Testis (tissue), 2 donors: ENCODE measurements at regions not wholly inside any gene's neighbourhood (a gene's known extent, or its start where the extent isn't known, plus 50 kb on each side); places are given as distances from the start of the nearest gene placed in this dataset.
"Not testable (repeated sequence)": the region's sequence is repeated elsewhere in the genome, so short reads cannot be mapped to it uniquely, and the experiment has no call there.

ENCODE experiments used
- DNase-seq: peaks from one replicate; pipeline ENCODE4 v3.0.0-alpha.2; 2019
- H3K27ac ChIP-seq, 2 donors: fragments of 200-600 bp; sonication (generic); one replicate each; pipeline ENCODE4 v1.5.1; 2019
- H3K27me3 ChIP-seq: fragments of 200-600 bp; sonication (generic); one replicate; pipeline ENCODE4 v1.5.1; 2019
- H3K36me3 ChIP-seq: fragments of 200-600 bp; sonication (generic); one replicate; pipeline ENCODE4 v1.5.1; 2017; ENCODE audit warnings: low read depth; ENCODE audit errors: missing control alignments
- H3K4me1 ChIP-seq: fragments of 200-600 bp; sonication (generic); one replicate; pipeline ENCODE4 v1.5.1; 2019
- H3K4me3 ChIP-seq, 2 donors: fragments of 200-600 bp; sonication (generic); one replicate each; pipeline ENCODE4 v1.5.1; 2017 to 2019
- H3K9me3 ChIP-seq: fragments of 200-600 bp; sonication (generic); one replicate; pipeline ENCODE4 v1.5.1; 2017
- POLR2A ChIP-seq: fragments of 450-650 bp; IDR thresholded peaks from one replicate; pipeline ENCODE4 v1.6.1; 2017; ENCODE audit warnings: antibody characterized with exemption, mild to moderate bottlenecking, moderate library complexity
- WGBS, 2 donors: methylation state at CpG; one replicate each; pipeline ENCODE4 v1.1.5; 2018; 5-methylcytosine and 5-hydroxymethylcytosine counted together
- intact Hi-C: fragments of 100-400 bp; cut with DNase I; formaldehyde crosslinking; loops from one replicate; pipeline ENCODE4 v1.15.1; 2023; ENCODE audit warnings: low total_unique reads
- TF ChIP-seq, protein P1 (sequence below), 3 experiments: fragments of 450-650 bp in 2 of 3; fragments of 200-600 bp in 1 of 3; sonication (generic) in 1 of 3; IDR thresholded peaks; one replicate each; pipeline ENCODE4 v1.5.1; 2016 to 2019; ENCODE audit warnings: antibody characterized with exemption in 3 of 3, mild to moderate bottlenecking in 2 of 3, moderate library complexity in 1 of 3

GRCh38 chr11:134843020-134843419 lies 431.0 kb upstream of the B3GAT1 start:
- H3K4me1 ChIP-seq, result no peaks in the 10 kb centered on the region
- no peaks in the 10 kb centered on the region for H3K9me3 ChIP-seq
- TF ChIP-seq, protein P1, sequence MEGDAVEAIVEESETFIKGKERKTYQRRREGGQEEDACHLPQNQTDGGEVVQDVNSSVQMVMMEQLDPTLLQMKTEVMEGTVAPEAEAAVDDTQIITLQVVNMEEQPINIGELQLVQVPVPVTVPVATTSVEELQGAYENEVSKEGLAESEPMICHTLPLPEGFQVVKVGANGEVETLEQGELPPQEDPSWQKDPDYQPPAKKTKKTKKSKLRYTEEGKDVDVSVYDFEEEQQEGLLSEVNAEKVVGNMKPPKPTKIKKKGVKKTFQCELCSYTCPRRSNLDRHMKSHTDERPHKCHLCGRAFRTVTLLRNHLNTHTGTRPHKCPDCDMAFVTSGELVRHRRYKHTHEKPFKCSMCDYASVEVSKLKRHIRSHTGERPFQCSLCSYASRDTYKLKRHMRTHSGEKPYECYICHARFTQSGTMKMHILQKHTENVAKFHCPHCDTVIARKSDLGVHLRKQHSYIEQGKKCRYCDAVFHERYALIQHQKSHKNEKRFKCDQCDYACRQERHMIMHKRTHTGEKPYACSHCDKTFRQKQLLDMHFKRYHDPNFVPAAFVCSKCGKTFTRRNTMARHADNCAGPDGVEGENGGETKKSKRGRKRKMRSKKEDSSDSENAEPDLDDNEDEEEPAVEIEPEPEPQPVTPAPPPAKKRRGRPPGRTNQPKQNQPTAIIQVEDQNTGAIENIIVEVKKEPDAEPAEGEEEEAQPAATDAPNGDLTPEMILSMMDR (IDR thresholded peaks at IDR 0.05), result no peak
- TF ChIP-seq POLR2A, result no peak
- H3K4me3 ChIP-seq, result no peak overlapping the region
- intact Hi-C loops, result no loop called here
- no peaks in the 10 kb centered on the region for H3K27me3 ChIP-seq
- no peaks in the 10 kb centered on the region for H3K36me3 ChIP-seq
- 82 to 89% methylated on average over 8 of the region's 8 CpGs for WGBS, 2 donors
- no peak overlapping the region for H3K27ac ChIP-seq
- DNase-seq, result no peak

DNA sequence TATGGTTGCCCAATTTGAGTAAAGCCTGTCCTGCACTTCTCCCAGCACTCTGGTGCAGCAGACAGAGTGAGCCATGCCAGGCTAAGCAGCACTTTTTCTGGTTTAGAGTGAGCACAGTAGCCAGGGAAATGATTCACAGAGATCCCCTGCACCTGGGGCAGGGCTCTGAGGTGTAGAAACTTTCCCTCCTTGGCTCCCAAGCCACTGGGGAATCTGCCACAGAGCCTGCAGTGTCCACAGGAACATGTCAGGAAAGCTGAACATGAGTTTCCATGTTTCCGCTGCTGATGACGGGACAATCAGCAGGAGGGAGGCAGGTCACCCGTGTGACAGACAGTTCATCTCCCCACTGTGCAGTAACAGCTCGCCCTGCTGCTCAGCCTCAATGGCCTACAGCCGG lies 429.9 kb upstream of the B3GAT1 start:
- TF ChIP-seq, protein P1 (IDR thresholded peaks at IDR 0.05), result no peak
- no peak for DNase-seq

GRCh38 chr11:134841411-134841810 lies 429.4 kb upstream of the B3GAT1 start:
- no peaks in the 10 kb centered on the region for H3K27me3 ChIP-seq
- no peaks in the 10 kb centered on the region for H3K36me3 ChIP-seq
- WGBS, 2 donors, result 64 to 71% methylated on average over 5 of the region's 5 CpGs
- TF ChIP-seq, protein P1 (IDR thresholded peaks at IDR 0.05), result no peak
- no peak for TF ChIP-seq POLR2A
- H3K4me3 ChIP-seq, result no peak overlapping the region
- no peak for DNase-seq
- H3K9me3 ChIP-seq, result no peaks in the 10 kb centered on the region
- H3K27ac ChIP-seq, result no peak overlapping the region
- H3K4me1 ChIP-seq, result no peaks in the 10 kb centered on the region
- intact Hi-C loops, result no loop called here

More for the DNA sequence above, 429.9 kb upstream of the B3GAT1 start:
- Histone ChIP-seq H3K36me3 (no peaks in the 10 kb centered on the region), H3K27me3 (no peaks in the 10 kb centered on the region), H3K4me3 (no peak overlapping the region), H3K4me1 (no peaks in the 10 kb centered on the region), H3K27ac (no peak overlapping the region), H3K9me3 (no peaks in the 10 kb centered on the region)
- intact Hi-C loops, result no loop called here
- WGBS, 2 donors, result 81 to 85% methylated on average over 5 of the region's 5 CpGs

DNA sequence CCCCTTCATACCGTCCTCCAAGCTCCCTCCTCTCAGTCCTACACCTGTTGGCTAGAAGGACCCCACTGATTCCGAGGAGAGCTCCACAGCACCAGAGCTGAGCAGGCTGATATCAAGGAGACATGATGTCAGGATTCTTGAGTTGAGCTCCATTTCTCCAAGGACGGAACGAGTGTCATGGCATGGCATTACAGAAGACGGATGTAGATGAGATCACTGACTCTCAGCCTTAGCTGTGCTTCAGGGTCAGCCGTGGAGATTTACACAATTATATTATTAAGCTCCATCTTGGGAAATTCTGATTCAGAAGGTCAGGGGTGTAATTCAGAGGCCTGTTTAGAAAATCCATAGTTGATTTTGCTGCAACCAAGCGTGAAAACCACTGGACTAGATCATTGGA lies 428.9 kb upstream of the B3GAT1 start:
- H3K27ac ChIP-seq, result no peak overlapping the region
- intact Hi-C loops, result no loop called here
- 81 to 91% methylated on average over 7 of the region's 7 CpGs for WGBS, 2 donors
- H3K4me3 ChIP-seq, result no peak overlapping the region
- H3K4me1 ChIP-seq, result no peaks in the 10 kb centered on the region
- H3K36me3 ChIP-seq, result no peaks in the 10 kb centered on the region
- no peak for TF ChIP-seq POLR2A
- TF ChIP-seq, protein P1 (IDR thresholded peaks at IDR 0.05), result no peak
- H3K9me3 ChIP-seq, result no peaks in the 10 kb centered on the region
- no peaks in the 10 kb centered on the region for H3K27me3 ChIP-seq
- no peak for DNase-seq

DNA sequence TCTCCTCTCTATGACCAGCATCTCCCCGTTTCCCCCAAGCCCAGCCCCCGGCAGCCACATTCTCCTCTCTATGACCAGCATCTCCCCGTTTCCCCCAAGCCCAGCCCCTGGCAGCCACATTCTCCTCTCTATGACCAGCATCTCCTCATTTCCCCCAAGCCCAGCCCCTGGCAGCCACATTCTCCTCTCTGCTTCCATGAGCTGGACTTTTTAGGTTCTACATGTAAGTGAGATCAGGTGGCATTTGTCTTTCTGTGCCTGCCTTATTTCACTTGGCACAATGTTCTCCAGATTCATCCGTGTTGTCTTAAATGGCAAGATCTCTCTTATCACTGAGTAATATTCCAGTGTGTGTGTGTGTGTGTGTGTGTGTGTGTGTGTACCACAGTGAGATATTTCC lies 428.1 kb upstream of the B3GAT1 start:
- WGBS, 2 donors, result 59 to 71% methylated on average over 3 to 4 of the region's 4 CpGs

More for the DNA sequence above, 428.1 kb upstream of the B3GAT1 start:
- H3K9me3 ChIP-seq, H3K36me3 ChIP-seq, DNase-seq, H3K4me1 ChIP-seq, H3K27ac ChIP-seq, H3K4me3 ChIP-seq, intact Hi-C loops, H3K27me3 ChIP-seq: not testable (repeated sequence)
